Trophoblast cell (in vitro differentiated cells and primary cell): ENCODE measurements at regions not wholly inside any gene's neighbourhood (a gene's known extent, or its start where the extent isn't known, plus 50 kb on each side); places are given as distances from the start of the nearest gene placed in this dataset.

ENCODE experiments used
- DNase-seq, 2 donors: peaks; one replicate each; pipeline ENCODE4 v3.0.0-alpha.2; 2016
- H2AFZ ChIP-seq: 2 replicates; pipeline ENCODE4 v1.6.1; 2013; ENCODE audit warnings: low read length, moderate library complexity, mild to moderate bottlenecking; ENCODE audit not compliant: insufficient read depth, poor library complexity
- H2AK5ac ChIP-seq: 2 replicates; pipeline ENCODE4 v1.6.1; 2013; ENCODE audit warnings: mild to moderate bottlenecking, low read length
- H2BK120ac ChIP-seq: 2 replicates; pipeline ENCODE4 v1.6.1; 2013; ENCODE audit warnings: low read length, mild to moderate bottlenecking, moderate library complexity; ENCODE audit not compliant: insufficient read depth, poor library complexity
- H2BK12ac ChIP-seq: 2 replicates; pipeline ENCODE4 v1.6.1; 2013; ENCODE audit warnings: mild to moderate bottlenecking, low read length, moderate library complexity
- H2BK5ac ChIP-seq: 2 replicates; pipeline ENCODE4 v1.6.1; 2013; ENCODE audit warnings: low read length, low read depth, moderate library complexity, mild to moderate bottlenecking; ENCODE audit not compliant: poor library complexity
- H3K14ac ChIP-seq: 2 replicates; pipeline ENCODE4 v1.6.1; 2013; ENCODE audit warnings: mild to moderate bottlenecking, low read length
- H3K18ac ChIP-seq: 2 replicates; pipeline ENCODE4 v1.6.1; 2013; ENCODE audit warnings: mild to moderate bottlenecking, low read length
- H3K23ac ChIP-seq: 2 replicates; pipeline ENCODE4 v1.6.1; 2013; ENCODE audit warnings: low read length
- H3K27ac ChIP-seq: 2 replicates; pipeline ENCODE4 v1.5.1; 2013; ENCODE audit warnings: low read depth, mild to moderate bottlenecking, inconsistent platforms, low read length, moderate library complexity
- H3K27me3 ChIP-seq: 2 replicates; pipeline ENCODE4 v1.6.1; 2013; ENCODE audit warnings: inconsistent platforms, mild to moderate bottlenecking, low read length, moderate library complexity; ENCODE audit not compliant: insufficient read depth
- H3K36me3 ChIP-seq, 2 experiments: 1 replicate in 1 of 2; 2 replicates in 1 of 2; pipeline ENCODE4 v1.6.1; 2013; ENCODE audit warnings: low read length in 2 of 2, mild to moderate bottlenecking in 2 of 2, moderate library complexity in 1 of 2; ENCODE audit not compliant: insufficient read depth in 2 of 2, control insufficient read depth in 1 of 2
- H3K4ac ChIP-seq: 2 replicates; pipeline ENCODE4 v1.6.1; 2013; ENCODE audit warnings: low read depth, mild to moderate bottlenecking, low read length, moderate library complexity
- H3K4me1 ChIP-seq, 2 experiments: 1 replicate in 1 of 2; 2 replicates in 1 of 2; pipeline ENCODE4 v1.6.1; 2013; ENCODE audit warnings: low read length in 2 of 2, mild to moderate bottlenecking in 2 of 2, moderate library complexity in 1 of 2; ENCODE audit not compliant: insufficient read depth in 2 of 2, control insufficient read depth in 1 of 2
- H3K4me2 ChIP-seq: 2 replicates; pipeline ENCODE4 v1.6.1; 2013; ENCODE audit warnings: inconsistent platforms, mild to moderate bottlenecking, low read length, moderate library complexity
- H3K4me3 ChIP-seq: 2 replicates; pipeline ENCODE4 v1.5.1; 2013; ENCODE audit warnings: mild to moderate bottlenecking, low read depth, low read length, inconsistent platforms
- H3K79me1 ChIP-seq: one replicate; pipeline ENCODE4 v1.6.1; 2013; ENCODE audit warnings: low read length
- H3K79me2 ChIP-seq: 2 replicates; pipeline ENCODE4 v1.6.1; 2013; ENCODE audit warnings: low read length, mild to moderate bottlenecking; ENCODE audit not compliant: control insufficient read depth, insufficient read depth, poor library complexity
- H3K9ac ChIP-seq: 2 replicates; pipeline ENCODE4 v1.6.1; 2013; ENCODE audit warnings: mild to moderate bottlenecking, low read length
- H3K9me3 ChIP-seq: 2 replicates; pipeline ENCODE4 v1.6.1; 2013; ENCODE audit warnings: low read depth, mild to moderate bottlenecking, control low read depth, inconsistent platforms, low read length; ENCODE audit not compliant: insufficient read depth
- H4K12ac ChIP-seq: 2 replicates; pipeline ENCODE4 v1.6.1; 2013; ENCODE audit warnings: low read depth, mild to moderate bottlenecking, low read length, moderate library complexity
- H4K8ac ChIP-seq: 2 replicates; pipeline ENCODE4 v1.6.1; 2013; ENCODE audit warnings: low read depth, mild to moderate bottlenecking, low read length, moderate library complexity
- H4K91ac ChIP-seq: one replicate; pipeline ENCODE4 v1.6.1; 2013; ENCODE audit warnings: low read depth, mild to moderate bottlenecking, low read length, moderate library complexity
- WGBS: extraction: QIAGEN DNeasy Blood & Tissue Kit; methylation state at CpG from one replicate; pipeline ENCODE4 v1.1.7; 2013; ENCODE audit warnings: missing lambda C conversion rate; ENCODE audit not compliant: insufficient read length, insufficient coverage; ENCODE audit errors: extremely low coverage; 5-methylcytosine and 5-hydroxymethylcytosine counted together

- H3K79me2 ChIP-seq = no peaks in the 10 kb centered on the region
- H3K36me3 ChIP-seq = no peaks in the 10 kb centered on the region
- H3K14ac ChIP-seq = no peak overlapping the region
- no peak overlapping the region for H2AFZ ChIP-seq
- H4K12ac ChIP-seq = no peak overlapping the region
- H3K23ac ChIP-seq = no peak overlapping the region
- H3K18ac ChIP-seq = no peak overlapping the region
- no peaks in the 10 kb centered on the region for H3K9me3 ChIP-seq
- H3K4me1 ChIP-seq = no peaks in the 10 kb centered on the region
- no peak overlapping the region for H2BK5ac ChIP-seq
- no peak overlapping the region for H3K4me2 ChIP-seq
- no CpG with 5 or more reads among the region's 1 CpG for WGBS
- H3K4me3 ChIP-seq = no peak overlapping the region
- no peaks in the 10 kb centered on the region for H3K27me3 ChIP-seq
- H2AK5ac ChIP-seq = no peak overlapping the region
- H4K8ac ChIP-seq = no peak overlapping the region
- H2BK120ac ChIP-seq = no peak overlapping the region
- H3K27ac ChIP-seq = no peak overlapping the region
- no peaks in the 10 kb centered on the region for H3K79me1 ChIP-seq
- no peak overlapping the region for H4K91ac ChIP-seq
- no peak overlapping the region for H2BK12ac ChIP-seq
- H3K9ac ChIP-seq = no peak overlapping the region
- no peak for DNase-seq
- no peak overlapping the region for H3K4ac ChIP-seq
These were observed 333.9 kb upstream of the TLE4 start for GRCh38 chr9:79237861-79238260.

- Histone ChIP-seq H3K27ac (no peak overlapping the region), H4K91ac (no peak overlapping the region), H2BK120ac (no peak overlapping the region), H3K36me3 (no peaks in the 10 kb centered on the region), H3K27me3 (no peaks in the 10 kb centered on the region), H3K79me2 (no peaks in the 10 kb centered on the region), H4K12ac (no peak overlapping the region), H3K23ac (no peak overlapping the region), H3K4me3 (no peak overlapping the region), H3K9me3 (no peaks in the 10 kb centered on the region), H2AK5ac (no peak overlapping the region), H2AFZ (no peak overlapping the region), H3K4ac (no peak overlapping the region), H2BK12ac (no peak overlapping the region), H3K14ac (no peak overlapping the region), H4K8ac (no peak overlapping the region), H3K79me1 (no peaks in the 10 kb centered on the region), H2BK5ac (no peak overlapping the region), H3K4me1 (no peaks in the 10 kb centered on the region), H3K18ac (no peak overlapping the region), H3K4me2 (no peak overlapping the region), H3K9ac (peak overlapping the region; percentile 38)
- no peak for DNase-seq
- WGBS = no CpG with 5 or more reads among the region's 3 CpGs
These were observed 331.0 kb upstream of the TLE4 start for GRCh38 chr9:79240774-79241173.

- no peak overlapping the region for H2BK5ac ChIP-seq
- no CpG with 5 or more reads among the region's 2 CpGs for WGBS
- no peak overlapping the region for H2BK120ac ChIP-seq
- H3K9ac ChIP-seq = no peak overlapping the region
- H4K91ac ChIP-seq = no peak overlapping the region
- no peak overlapping the region for H2BK12ac ChIP-seq
- no peak overlapping the region for H3K14ac ChIP-seq
- no peaks in the 10 kb centered on the region for H3K79me2 ChIP-seq
- H3K4ac ChIP-seq = no peak overlapping the region
- H3K4me3 ChIP-seq = no peak overlapping the region
- no peak overlapping the region for H4K8ac ChIP-seq
- H3K79me1 ChIP-seq = no peaks in the 10 kb centered on the region
- no peak overlapping the region for H3K27ac ChIP-seq
- no peak overlapping the region for H2AFZ ChIP-seq
- H3K23ac ChIP-seq = no peak overlapping the region
- H4K12ac ChIP-seq = no peak overlapping the region
- H3K18ac ChIP-seq = no peak overlapping the region
- no peak overlapping the region for H3K4me2 ChIP-seq
- H3K36me3 ChIP-seq = no peaks in the 10 kb centered on the region
- no peak overlapping the region for H2AK5ac ChIP-seq
- H3K9me3 ChIP-seq = no peaks in the 10 kb centered on the region
- DNase-seq = no peak
- no peaks in the 10 kb centered on the region for H3K27me3 ChIP-seq
- H3K4me1 ChIP-seq = no peaks in the 10 kb centered on the region
These were observed 329.3 kb upstream of the TLE4 start for GRCh38 chr9:79242489-79242888.

- WGBS = no CpG with 5 or more reads among the region's 1 CpG
- no peaks in the 10 kb centered on the region for H3K4me1 ChIP-seq
These were observed 325.6 kb upstream of the TLE4 start for GRCh38 chr9:79246170-79246569.

More at GRCh38 chr9:79246170-79246569, 325.6 kb upstream of the TLE4 start:
- Histone ChIP-seq H3K79me1 (no peaks in the 10 kb centered on the region), H4K91ac (no peak overlapping the region), H2BK120ac (no peak overlapping the region), H2BK5ac (no peak overlapping the region), H3K4me2 (no peak overlapping the region), H2AFZ (no peak overlapping the region), H3K4me3 (no peak overlapping the region), H3K36me3 (no peaks in the 10 kb centered on the region), H2BK12ac (no peak overlapping the region), H3K23ac (no peak overlapping the region), H4K8ac (no peak overlapping the region), H4K12ac (no peak overlapping the region), H3K27me3 (no peaks in the 10 kb centered on the region), H3K18ac (no peak overlapping the region), H3K27ac (no peak overlapping the region), H3K9me3 (no peaks in the 10 kb centered on the region), H3K79me2 (no peaks in the 10 kb centered on the region), H3K14ac (no peak overlapping the region), H3K4ac (no peak overlapping the region), H2AK5ac (no peak overlapping the region), H3K9ac (no peak overlapping the region)
- DNase-seq = no peak
